Prostate gland (tissue), 2 donors: ENCODE measurements at regions not wholly inside any gene's neighbourhood (a gene's known extent, or its start where the extent isn't known, plus 50 kb on each side); places are given as distances from the start of the nearest gene placed in this dataset.
"Not testable (repeated sequence)": the region's sequence is repeated elsewhere in the genome, so short reads cannot be mapped to it uniquely, and the experiment has no call there.

Source experiments
- DNase-seq: peaks from one replicate; pipeline ENCODE4 v3.0.0-alpha.2; 2019; ENCODE audit warnings: low spot score
- H3K27ac ChIP-seq, 2 donors: fragments of 200-600 bp; sonication (generic); 2 replicates each; pipeline ENCODE4 v1.5.1; 2017 to 2019
- H3K27me3 ChIP-seq: fragments of 200-600 bp; sonication (generic); replicated peaks from 2 replicates; pipeline ENCODE4 v1.5.1; 2019; ENCODE audit not compliant: insufficient read depth
- H3K36me3 ChIP-seq, 2 donors: fragments of 200-600 bp; sonication (generic); 1 replicate in 1 of 2; 2 replicates in 1 of 2; pipeline versions ENCODE4 v1.5.1 to v1.8.1; 2017 to 2019
- H3K4me1 ChIP-seq: fragments of 200-600 bp; sonication (generic); replicated peaks from 2 replicates; pipeline ENCODE4 v1.5.1; 2019
- H3K4me3 ChIP-seq, 2 donors: fragments of 200-600 bp; sonication (generic); 2 replicates each; pipeline ENCODE4 v1.5.1; 2017 to 2019
- H3K9me3 ChIP-seq: fragments of 200-600 bp; sonication (generic); 2 replicates; pipeline ENCODE4 v1.5.1; 2017
- CTCF ChIP-seq, 4 experiments: fragments of 200-600 bp in 2 of 4; fragments of 450-650 bp in 2 of 4; sonication (generic) in 2 of 4; IDR thresholded peaks; 1 replicate in 3 of 4; 2 replicates in 1 of 4; pipeline ENCODE4 v1.5.1; 2016 to 2019; ENCODE audit warnings: antibody characterized with exemption in 4 of 4, mild to moderate bottlenecking in 2 of 4, moderate library complexity in 2 of 4
- POLR2A ChIP-seq: fragments of 450-650 bp; IDR thresholded peaks from one replicate; pipeline ENCODE4 v1.6.1; 2016; ENCODE audit warnings: antibody characterized with exemption, mild to moderate bottlenecking
- POLR2AphosphoS5 ChIP-seq: sonication (generic); formaldehyde crosslinking; IDR thresholded peaks from one replicate; pipeline ENCODE4 v1.6.1; 2017; ENCODE audit warnings: antibody characterized with exemption
- WGBS: methylation state at CpG from one replicate; pipeline ENCODE4 v1.1.5; 2018; 5-methylcytosine and 5-hydroxymethylcytosine counted together
- intact Hi-C: fragments of 100-400 bp; cut with DNase I; formaldehyde crosslinking; loops from one replicate; pipeline ENCODE4 v1.14.2; 2022

DNA sequence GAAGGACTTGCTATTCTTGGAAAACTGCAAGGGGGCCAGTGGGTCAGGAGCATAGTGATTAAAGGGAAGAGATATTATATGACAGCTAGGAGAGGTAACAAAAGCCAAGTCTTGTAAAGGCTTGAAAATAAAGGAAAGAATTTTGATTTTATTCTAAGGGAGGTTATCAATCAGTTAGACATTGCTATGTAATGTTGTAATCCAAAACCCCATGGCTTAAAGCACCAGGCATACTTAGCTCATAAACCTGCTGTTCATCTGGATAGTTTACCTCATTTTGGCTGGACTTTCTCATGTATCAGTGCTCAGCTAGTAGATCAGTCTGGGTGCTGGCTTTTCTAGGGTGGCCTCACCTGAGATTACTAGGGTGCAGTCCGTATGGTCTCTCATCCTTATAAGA is 680.9 kb upstream of the LMO3 start:
- Histone ChIP-seq H3K27me3 (no peaks in the 10 kb centered on the region), H3K4me1 (no peaks in the 10 kb centered on the region), H3K4me3 (no peak overlapping the region), H3K9me3 (no peaks in the 10 kb centered on the region), H3K36me3 (no peaks in the 10 kb centered on the region), H3K27ac (no peak overlapping the region)
- no peak for DNase-seq
- intact Hi-C loops = no loop called here
- no peak for TF ChIP-seq POLR2AphosphoS5
- no peak for TF ChIP-seq CTCF (IDR thresholded peaks at IDR 0.05)
- no peak for TF ChIP-seq POLR2A
- 89% methylated on average over 1 of the region's 1 CpG for WGBS

GRCh38 chr12:17284873-17285272 is 678.9 kb upstream of the LMO3 start:
- intact Hi-C loops = no loop called here
- TF ChIP-seq POLR2AphosphoS5 (no peak), CTCF (IDR thresholded peaks at IDR 0.05) (no peak), POLR2A (no peak)
- no peaks in the 10 kb centered on the region for H3K9me3 ChIP-seq
- H3K4me1 ChIP-seq = no peaks in the 10 kb centered on the region
- H3K27ac ChIP-seq = no peak overlapping the region
- H3K27me3 ChIP-seq = no peaks in the 10 kb centered on the region
- H3K4me3 ChIP-seq = no peak overlapping the region
- WGBS = 93% methylated on average over 1 of the region's 1 CpG
- no peak for DNase-seq
- H3K36me3 ChIP-seq = no peaks in the 10 kb centered on the region

DNA sequence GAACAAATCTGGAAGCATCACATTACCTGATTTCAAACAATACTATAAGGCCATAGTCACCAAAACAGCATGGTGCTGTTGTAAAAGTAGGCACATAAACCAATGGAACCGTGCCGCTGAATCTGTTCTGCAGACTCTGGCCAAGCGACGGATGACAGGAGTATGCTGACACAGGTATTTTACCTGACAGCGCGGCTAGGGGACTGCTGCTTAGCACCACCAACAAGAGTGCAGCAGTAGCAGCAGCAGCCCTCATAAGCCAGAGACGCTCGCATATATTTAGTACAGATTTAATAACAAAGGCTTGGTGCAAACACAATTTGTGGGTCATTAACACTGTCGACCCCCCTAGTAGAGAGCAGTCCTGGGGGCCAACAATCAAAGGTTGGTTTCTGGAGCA is 677.6 kb upstream of the LMO3 start:
- 87% methylated on average over 9 of the region's 9 CpGs for WGBS
- no peak for TF ChIP-seq CTCF (IDR thresholded peaks at IDR 0.05)
- no peak for TF ChIP-seq POLR2A
- TF ChIP-seq POLR2AphosphoS5 = no peak
- H3K27ac ChIP-seq = no peak overlapping the region
- no peak for DNase-seq
- H3K4me1 ChIP-seq = no peaks in the 10 kb centered on the region
- intact Hi-C loops = no loop called here
- H3K4me3 ChIP-seq = no peak overlapping the region
- H3K9me3 ChIP-seq = no peaks in the 10 kb centered on the region
- no peaks in the 10 kb centered on the region for H3K27me3 ChIP-seq
- no peaks in the 10 kb centered on the region for H3K36me3 ChIP-seq

GRCh38 chr12:17282169-17282568 is 676.2 kb upstream of the LMO3 start:
- H3K36me3 ChIP-seq, intact Hi-C loops, H3K4me3 ChIP-seq, DNase-seq, H3K27ac ChIP-seq, H3K27me3 ChIP-seq, H3K9me3 ChIP-seq, H3K4me1 ChIP-seq: not testable (repeated sequence)

- Histone ChIP-seq H3K4me1 (no peaks in the 10 kb centered on the region), H3K9me3 (no peaks in the 10 kb centered on the region), H3K27me3 (no peaks in the 10 kb centered on the region), H3K4me3 (no peak overlapping the region), H3K27ac (no peak overlapping the region), H3K36me3 (no peaks in the 10 kb centered on the region)
- intact Hi-C loops = no loop called here
- no peak for TF ChIP-seq POLR2AphosphoS5
- TF ChIP-seq POLR2A = no peak
- no peak for TF ChIP-seq CTCF (IDR thresholded peaks at IDR 0.05)
- no peak for DNase-seq
Observed at GRCh38 chr12:17278946-17279345, 673.0 kb upstream of the LMO3 start.

DNA sequence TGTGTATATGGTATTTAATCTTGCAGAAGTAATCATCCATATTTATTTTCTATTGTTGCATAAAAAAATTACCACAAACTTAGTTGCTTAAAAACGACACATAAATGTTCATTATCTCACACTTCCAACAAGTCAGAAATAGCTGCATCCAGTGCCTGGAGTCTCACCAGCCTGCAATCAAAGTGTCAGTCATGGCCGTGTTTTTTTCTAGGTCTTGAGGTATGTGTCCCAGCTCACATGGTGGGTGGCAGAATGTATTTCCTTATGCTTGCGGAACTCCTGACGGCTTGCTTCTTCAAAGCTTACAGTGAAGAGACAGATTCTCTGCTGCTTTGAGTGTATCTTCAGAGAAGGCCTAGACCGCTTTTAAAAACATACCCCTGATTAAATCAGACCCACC is 670.2 kb upstream of the LMO3 start:
- Histone ChIP-seq H3K4me1 (no peaks in the 10 kb centered on the region), H3K36me3 (no peaks in the 10 kb centered on the region), H3K27me3 (no peaks in the 10 kb centered on the region), H3K27ac (no peak overlapping the region), H3K9me3 (no peaks in the 10 kb centered on the region), H3K4me3 (no peak overlapping the region)
- DNase-seq = no peak
- no peak for TF ChIP-seq POLR2AphosphoS5
- TF ChIP-seq POLR2A = no peak
- no peak for TF ChIP-seq CTCF (IDR thresholded peaks at IDR 0.05)
- intact Hi-C loops = no loop called here
- 84% methylated on average over 5 of the region's 5 CpGs for WGBS
